Muscle of leg (tissue), 3 donors: ENCODE measurements at regions not wholly inside any gene's neighbourhood (a gene's known extent, or its start where the extent isn't known, plus 50 kb on each side); places are given as distances from the start of the nearest gene placed in this dataset.

Source experiments
- DNase-seq: peaks from one replicate; pipeline ENCODE4 v3.0.0; 2013
- H3K27ac ChIP-seq: one replicate; pipeline ENCODE4 v1.5.1; 2013; ENCODE audit warnings: mild to moderate bottlenecking, low read length, control low read depth
- H3K27me3 ChIP-seq: one replicate; pipeline ENCODE4 v1.6.1; 2013; ENCODE audit warnings: low read length; ENCODE audit not compliant: control insufficient read depth, insufficient read depth
- H3K36me3 ChIP-seq: one replicate; pipeline ENCODE4 v1.6.1; 2013; ENCODE audit warnings: low read length; ENCODE audit not compliant: control insufficient read depth, insufficient read depth
- H3K4me1 ChIP-seq: one replicate; pipeline ENCODE4 v1.6.1; 2013; ENCODE audit warnings: low read length; ENCODE audit not compliant: control insufficient read depth, insufficient read depth
- H3K4me3 ChIP-seq: one replicate; pipeline ENCODE4 v1.5.1; 2013; ENCODE audit warnings: low read length, control low read depth
- H3K9me3 ChIP-seq: replicated peaks from 2 replicates; pipeline ENCODE4 v1.6.1; 2013; ENCODE audit warnings: low read depth, low read length; ENCODE audit not compliant: control insufficient read depth
- WGBS: methylation state at CpG from one replicate; pipeline ENCODE4 v1.1.5; 2013; ENCODE audit warnings: missing lambda C conversion rate; ENCODE audit not compliant: insufficient coverage; 5-methylcytosine and 5-hydroxymethylcytosine counted together

DNA sequence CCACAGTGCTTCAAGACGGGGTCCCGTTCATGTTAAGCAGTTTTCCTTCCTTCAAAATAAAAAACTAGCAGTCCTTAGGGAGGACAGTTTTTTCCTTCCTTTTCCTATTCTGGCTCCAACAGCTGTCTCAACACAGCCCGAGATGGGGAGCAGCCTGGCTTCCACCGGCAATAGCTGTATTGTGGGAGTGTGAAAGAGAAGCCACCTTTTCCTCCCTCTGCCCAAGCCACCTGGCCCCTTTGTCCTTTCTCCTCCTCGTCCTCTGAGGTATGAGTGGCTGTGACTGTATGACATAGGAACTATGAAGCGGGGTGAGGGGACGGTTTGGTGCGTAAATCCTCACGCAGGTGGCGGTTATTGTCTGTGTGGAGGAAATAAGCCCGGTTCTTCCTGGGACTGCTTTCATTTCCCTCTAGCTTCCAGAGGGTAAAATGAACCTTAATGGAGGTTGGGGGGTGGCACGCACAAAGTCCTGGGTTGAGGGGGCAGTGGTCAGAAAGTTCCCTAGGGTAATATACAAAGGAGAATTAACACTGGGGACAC is 292.0 kb upstream of the DMRT1 start:
- Histone ChIP-seq H3K9me3 (no peaks in the 10 kb centered on the region), H3K36me3 (peaks cover 3% of the 10 kb centered on the region), H3K27ac (no peak overlapping the region), H3K27me3 (no peaks in the 10 kb centered on the region), H3K4me1 (peaks cover 22% of the 10 kb centered on the region), H3K4me3 (no peak overlapping the region)
- WGBS: no CpG with 5 or more reads among the region's 12 CpGs
- DNase-seq: peak; percentile 42

DNA sequence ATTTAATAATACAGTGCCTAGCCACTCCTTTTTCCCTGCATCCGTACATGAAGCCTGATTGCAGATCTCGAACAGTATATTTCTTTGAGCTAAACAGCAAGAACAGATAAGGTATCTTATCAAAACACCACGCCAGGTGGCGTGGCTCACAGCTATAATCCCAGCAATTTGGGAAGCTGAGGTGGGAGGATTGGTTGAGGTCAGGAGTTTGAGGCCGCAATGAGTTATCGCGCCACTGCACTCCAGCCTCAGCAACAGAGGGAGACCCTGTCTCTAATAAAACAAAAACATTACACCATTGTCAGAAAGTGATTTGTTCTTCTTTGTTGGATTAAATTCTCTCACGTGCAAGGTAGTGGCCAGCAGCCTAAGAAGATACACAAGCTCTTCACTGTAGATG is 291.2 kb upstream of the DMRT1 start:
- Histone ChIP-seq H3K9me3 (no peaks in the 10 kb centered on the region), H3K27ac (no peak overlapping the region), H3K36me3 (peaks cover 3% of the 10 kb centered on the region), H3K4me3 (no peak overlapping the region), H3K4me1 (peaks cover 22% of the 10 kb centered on the region), H3K27me3 (no peaks in the 10 kb centered on the region)
- WGBS: 90% methylated on average over 2 of the region's 8 CpGs
- DNase-seq: no peak

DNA sequence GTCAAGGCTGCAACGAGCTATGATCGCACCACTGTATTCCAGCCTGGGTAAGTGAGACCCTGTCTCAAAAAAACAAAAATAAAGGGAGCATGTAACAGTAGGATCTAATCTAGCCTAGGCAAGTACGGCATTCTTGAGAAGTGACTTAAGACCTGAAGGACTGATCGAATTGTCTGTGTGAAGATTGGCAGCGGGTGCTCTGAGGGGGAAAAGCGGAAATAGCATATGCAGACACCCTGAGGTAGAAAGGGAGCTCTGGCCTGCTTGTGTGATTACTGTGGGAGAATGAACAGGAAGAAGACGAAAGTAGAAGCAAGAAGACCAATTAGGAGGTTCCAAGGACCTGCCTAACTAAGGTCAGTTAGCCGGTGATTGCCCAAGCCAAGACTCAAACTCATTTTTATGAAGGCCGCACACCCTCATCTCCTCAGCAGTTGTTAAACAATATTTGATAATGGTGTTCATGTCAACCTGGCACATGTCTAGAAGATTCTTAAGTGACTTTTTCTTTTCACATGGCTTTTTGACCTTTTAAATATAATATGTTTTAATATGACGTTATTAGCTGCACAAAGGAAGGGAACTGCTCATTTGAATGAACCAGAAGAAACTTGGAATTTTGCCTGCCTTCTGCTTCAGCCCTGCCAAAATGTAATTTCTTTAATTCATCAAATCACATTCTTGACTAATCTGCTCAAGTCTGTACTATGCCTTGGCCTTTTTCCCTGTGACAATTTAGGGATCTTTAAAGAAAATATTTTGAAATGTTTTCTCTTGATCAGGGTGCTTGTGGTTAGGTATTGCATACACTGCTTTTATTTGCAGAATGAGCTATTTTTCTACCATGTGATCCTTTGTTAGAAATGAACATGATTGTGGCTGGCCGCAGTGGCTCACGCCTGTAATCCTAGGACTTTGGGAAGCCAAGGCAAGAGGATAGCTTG is 289.2 kb upstream of the DMRT1 start:
- no peak overlapping the region for H3K4me3 ChIP-seq
- H3K9me3 ChIP-seq: no peaks in the 10 kb centered on the region
- H3K27ac ChIP-seq: no peak overlapping the region
- no peaks in the 10 kb centered on the region for H3K27me3 ChIP-seq
- DNase-seq: peak; percentile 42
- H3K36me3 ChIP-seq: peaks cover 3% of the 10 kb centered on the region
- 82% methylated on average over 6 of the region's 12 CpGs for WGBS
- H3K4me1 ChIP-seq: peaks cover 10% of the 10 kb centered on the region

GRCh38 chr9:555493-555892 is 286.0 kb upstream of the DMRT1 start:
- H3K9me3 ChIP-seq: no peaks in the 10 kb centered on the region

DNA sequence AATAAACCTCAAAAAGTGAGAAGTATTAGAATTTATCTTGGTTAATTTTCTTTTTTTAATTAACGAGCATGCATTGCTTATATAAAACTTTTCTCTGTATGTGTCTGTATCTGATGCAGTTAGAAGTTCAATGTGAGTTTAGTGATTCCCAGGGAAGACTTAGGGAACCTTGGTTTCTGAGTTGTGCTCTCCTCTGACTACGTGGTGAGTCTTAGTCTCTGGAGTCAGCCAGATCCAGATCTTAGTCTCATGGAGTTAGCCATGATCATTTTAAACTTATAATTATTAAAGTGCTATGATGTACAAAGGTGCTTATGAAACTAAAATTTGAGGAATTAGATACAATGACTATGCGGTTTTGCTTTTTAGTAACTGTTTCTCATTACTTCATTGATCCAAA is 285.3 kb upstream of the DMRT1 start:
- no peaks in the 10 kb centered on the region for H3K9me3 ChIP-seq

More at GRCh38 chr9:555493-555892, 286.0 kb upstream of the DMRT1 start:
- H3K4me3 ChIP-seq: no peak overlapping the region
- no peak for DNase-seq
- H3K36me3 ChIP-seq: no peaks in the 10 kb centered on the region
- 100% methylated on average over 1 of the region's 4 CpGs for WGBS
- no peak overlapping the region for H3K27ac ChIP-seq
- H3K4me1 ChIP-seq: peaks cover 2% of the 10 kb centered on the region
- no peaks in the 10 kb centered on the region for H3K27me3 ChIP-seq

DNA sequence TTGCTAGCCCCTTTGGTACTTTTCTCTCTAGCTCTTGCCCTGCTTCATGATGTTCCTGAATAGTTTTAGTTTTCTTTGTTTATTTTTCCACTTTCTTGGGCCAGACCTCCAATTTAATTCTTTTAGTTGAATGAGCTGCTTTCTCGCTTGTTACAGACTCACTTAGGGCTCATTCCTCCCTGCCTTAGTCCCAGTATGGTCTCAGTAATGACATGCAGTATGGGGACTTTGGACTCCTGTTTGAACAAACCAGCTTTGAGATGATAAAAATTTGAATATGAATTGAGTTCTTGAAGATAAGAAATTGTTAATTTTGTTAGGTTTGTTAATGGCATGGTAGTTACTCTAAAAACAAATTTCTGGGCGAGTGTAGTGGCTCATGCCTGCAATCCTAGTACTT is 284.8 kb upstream of the DMRT1 start:
- H3K4me3 ChIP-seq: no peak overlapping the region
- 78% methylated on average over 1 of the region's 2 CpGs for WGBS

More for the DNA sequence above, 285.3 kb upstream of the DMRT1 start:
- no peak overlapping the region for H3K4me3 ChIP-seq
- no CpG with 5 or more reads among the region's 3 CpGs for WGBS
- DNase-seq: no peak
- H3K27ac ChIP-seq: no peak overlapping the region
- H3K36me3 ChIP-seq: no peaks in the 10 kb centered on the region
- H3K4me1 ChIP-seq: peaks cover 2% of the 10 kb centered on the region
- H3K27me3 ChIP-seq: no peaks in the 10 kb centered on the region

DNA sequence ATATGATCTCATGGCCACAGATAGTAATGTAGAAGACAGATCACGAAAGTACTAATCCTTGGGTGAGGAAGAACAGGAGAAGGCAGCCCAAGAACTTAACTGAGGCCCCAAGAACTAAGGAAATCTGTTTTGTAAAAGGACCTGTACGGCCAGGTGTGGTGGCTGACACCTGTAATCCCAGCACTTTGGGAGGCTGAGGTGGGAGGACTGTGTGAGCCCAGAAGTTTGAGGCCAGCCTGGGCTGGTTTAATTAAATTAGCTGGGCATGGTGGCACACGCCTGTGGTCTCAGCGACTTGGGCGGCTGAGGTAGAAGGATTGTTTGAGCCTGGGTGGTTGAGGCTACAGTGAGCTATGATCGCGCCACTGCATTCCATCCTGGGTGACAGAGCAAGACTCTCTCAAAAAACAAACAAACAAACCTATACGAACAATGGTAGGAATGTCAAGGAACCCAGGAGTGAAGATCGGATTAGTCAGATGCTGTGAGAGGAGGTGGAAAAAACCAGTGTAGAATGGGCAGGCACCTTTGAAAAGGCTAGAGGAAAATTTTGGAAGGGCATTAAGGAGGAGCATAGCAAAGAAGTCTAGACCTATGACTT is 283.8 kb upstream of the DMRT1 start:
- no peaks in the 10 kb centered on the region for H3K9me3 ChIP-seq
- H3K4me1 ChIP-seq: no peaks in the 10 kb centered on the region
- 88% methylated on average over 3 of the region's 9 CpGs for WGBS
- no peak for DNase-seq
- no peak overlapping the region for H3K4me3 ChIP-seq
- no peak overlapping the region for H3K27ac ChIP-seq
- no peaks in the 10 kb centered on the region for H3K27me3 ChIP-seq
- no peaks in the 10 kb centered on the region for H3K36me3 ChIP-seq

More for the DNA sequence above, 284.8 kb upstream of the DMRT1 start:
- Histone ChIP-seq H3K27ac (no peak overlapping the region), H3K9me3 (no peaks in the 10 kb centered on the region), H3K4me1 (peaks cover 2% of the 10 kb centered on the region), H3K36me3 (no peaks in the 10 kb centered on the region), H3K27me3 (no peaks in the 10 kb centered on the region)
- DNase-seq: no peak

GRCh38 chr9:561427-561826 is 280.1 kb upstream of the DMRT1 start:
- no peak overlapping the region for H3K27ac ChIP-seq
- no CpG with 5 or more reads among the region's 1 CpG for WGBS
- no peaks in the 10 kb centered on the region for H3K27me3 ChIP-seq
- peak; percentile 51 for DNase-seq
- no peaks in the 10 kb centered on the region for H3K9me3 ChIP-seq
- H3K4me3 ChIP-seq: no peak overlapping the region
- H3K36me3 ChIP-seq: no peaks in the 10 kb centered on the region
- no peaks in the 10 kb centered on the region for H3K4me1 ChIP-seq

DNA sequence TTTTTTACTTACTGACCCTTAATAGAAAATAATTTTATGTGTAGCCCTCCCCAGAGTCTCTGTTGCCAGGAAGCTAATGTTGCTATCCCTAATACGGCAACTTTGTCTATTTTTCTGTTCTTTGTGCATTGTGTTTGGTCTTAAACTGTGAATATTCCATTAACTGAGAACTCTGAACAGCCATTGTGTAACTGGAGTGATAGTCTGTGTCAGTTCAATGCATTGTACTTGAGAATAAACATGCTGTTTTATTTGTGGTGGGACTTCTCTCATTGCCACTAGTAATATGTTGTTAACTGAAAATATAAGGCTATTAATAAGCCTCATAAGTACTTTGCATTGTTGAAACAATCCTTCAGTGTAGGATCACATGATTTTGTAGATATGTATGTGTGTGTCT is 278.3 kb upstream of the DMRT1 start:
- H3K27ac ChIP-seq: no peak overlapping the region
- no peak overlapping the region for H3K4me3 ChIP-seq
- peaks cover 4% of the 10 kb centered on the region for H3K9me3 ChIP-seq
- no peaks in the 10 kb centered on the region for H3K36me3 ChIP-seq
- H3K4me1 ChIP-seq: no peaks in the 10 kb centered on the region
- no CpG with 5 or more reads among the region's 1 CpG for WGBS
- DNase-seq: no peak
- no peaks in the 10 kb centered on the region for H3K27me3 ChIP-seq

DNA sequence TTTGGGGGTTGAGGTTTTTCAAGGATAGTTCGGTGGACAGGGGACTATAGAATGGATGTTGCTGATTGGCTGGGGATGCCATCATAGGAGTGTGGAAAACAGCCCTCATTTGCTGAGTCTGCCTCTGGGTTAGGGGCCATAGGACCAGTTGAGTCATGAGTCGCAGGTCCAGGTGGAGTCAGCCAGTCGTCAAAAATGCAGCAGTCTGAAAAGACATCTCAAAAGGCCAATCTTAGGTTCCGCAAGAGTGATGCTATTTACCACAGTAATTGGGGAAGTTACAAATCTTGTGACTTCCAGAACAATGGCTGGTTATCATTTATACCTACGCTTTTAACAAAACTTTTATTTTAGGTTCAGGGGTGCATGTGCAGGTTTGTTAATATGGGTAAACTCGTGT is 276.0 kb upstream of the DMRT1 start:
- WGBS: 100% methylated on average over 3 of the region's 6 CpGs
- no peaks in the 10 kb centered on the region for H3K4me1 ChIP-seq
- DNase-seq: no peak

More for the DNA sequence above, 276.0 kb upstream of the DMRT1 start:
- no peak overlapping the region for H3K4me3 ChIP-seq
- H3K27me3 ChIP-seq: no peaks in the 10 kb centered on the region
- peaks cover 4% of the 10 kb centered on the region for H3K9me3 ChIP-seq
- H3K36me3 ChIP-seq: no peaks in the 10 kb centered on the region
- H3K27ac ChIP-seq: no peak overlapping the region
